Psoas muscle (tissue), 7 donors: ENCODE measurements at regions not wholly inside any gene's neighbourhood (a gene's known extent, or its start where the extent isn't known, plus 50 kb on each side); places are given as distances from the start of the nearest gene placed in this dataset.

ENCODE experiments used
- ATAC-seq, 4 donors: fragments of 200-7000 bp; cut with Tn5 transposase; one replicate each; pipeline ENCODE4 v1.9.1; 2020; ENCODE audit warnings: moderate library complexity in 3 of 4, mild to moderate bottlenecking in 2 of 4
- DNase-seq, 2 donors: peaks; one replicate each; pipeline ENCODE4 v3.0.0-alpha.2; 2020
- H3K27ac ChIP-seq: fragments of 200-600 bp; one replicate; pipeline ENCODE4 v1.8.0; 2022
- H3K27me3 ChIP-seq, 3 donors: fragments of 200-600 bp in 1 of 3; one replicate each; pipeline versions ENCODE4 v1.6.1 to v1.8.0; 2013 to 2022; ENCODE audit warnings: low read length in 2 of 3, mild to moderate bottlenecking in 2 of 3, moderate library complexity in 1 of 3; ENCODE audit not compliant: insufficient read depth in 3 of 3
- H3K36me3 ChIP-seq, 2 donors: fragments of 200-600 bp in 1 of 2; one replicate each; pipeline versions ENCODE4 v1.6.1 to v1.8.0; 2013 to 2022; ENCODE audit warnings: low read depth in 1 of 2, mild to moderate bottlenecking in 1 of 2, moderate library complexity in 1 of 2; ENCODE audit not compliant: insufficient read depth in 1 of 2
- H3K4me1 ChIP-seq: fragments of 200-600 bp; one replicate; pipeline ENCODE4 v1.8.0; 2022
- H3K4me3 ChIP-seq: fragments of 200-600 bp; one replicate; pipeline ENCODE4 v1.8.0; 2022; ENCODE audit warnings: mild to moderate bottlenecking
- H3K9me3 ChIP-seq: fragments of 200-600 bp; one replicate; pipeline ENCODE4 v1.8.0; 2022
- WGBS, 3 donors: extraction: QIAGEN DNeasy Blood & Tissue Kit; methylation state at CpG; one replicate each; pipeline versions ENCODE4 v1.1.6 to v1.1.7; 2013; 5-methylcytosine and 5-hydroxymethylcytosine counted together
- intact Hi-C, 2 donors: fragments of 100-400 bp; cut with DNase I; formaldehyde crosslinking; loops; one replicate each; pipeline versions ENCODE4 v1.11.0 to v1.14.2; 2022
- TF ChIP-seq, protein P1 (sequence below): fragments of 200-600 bp; IDR thresholded peaks from one replicate; pipeline ENCODE4 v1.8.0; 2022; ENCODE audit warnings: antibody characterized with exemption
- donor health status: healthy with polysubstance abuse.
- donor health status: DM: no; HTN: no; CAD: no; lungs with moderate emphysema.
- donor health status: Bipolar disorder and iron deficiency.
- donor health status: healthy.
- donor health status: DM: yes; HTN: yes; CAD: no.
- donor health status: DM: no; HTN: no; CAD: no.
- donor health status: DM: yes; HTN: yes; CAD: no.

- no peaks in the 10 kb centered on the region for H3K9me3 ChIP-seq
- H3K4me3 ChIP-seq = no peak overlapping the region
Observed at GRCh38 chr17:27079660-27080059, 214.3 kb upstream of the WSB1 start.

GRCh38 chr17:27081002-27081638 lies 212.8 kb upstream of the WSB1 start:
- ATAC-seq (no peak), DNase-seq (no peak)
- 50 to 61% (median 52%) methylated on average over 4 of the region's 4 CpGs for WGBS, 3 donors
- H3K9me3 ChIP-seq = no peaks in the 10 kb centered on the region
- no peak overlapping the region for H3K27ac ChIP-seq
- intact Hi-C loops = no loop called here
- no peaks in the 10 kb centered on the region for H3K4me1 ChIP-seq
- H3K27me3 ChIP-seq = peaks cover 0 to 2% (median under 1%) of the 10 kb centered on the region in 3 donors
- H3K4me3 ChIP-seq = no peak overlapping the region
- TF ChIP-seq, protein P1, sequence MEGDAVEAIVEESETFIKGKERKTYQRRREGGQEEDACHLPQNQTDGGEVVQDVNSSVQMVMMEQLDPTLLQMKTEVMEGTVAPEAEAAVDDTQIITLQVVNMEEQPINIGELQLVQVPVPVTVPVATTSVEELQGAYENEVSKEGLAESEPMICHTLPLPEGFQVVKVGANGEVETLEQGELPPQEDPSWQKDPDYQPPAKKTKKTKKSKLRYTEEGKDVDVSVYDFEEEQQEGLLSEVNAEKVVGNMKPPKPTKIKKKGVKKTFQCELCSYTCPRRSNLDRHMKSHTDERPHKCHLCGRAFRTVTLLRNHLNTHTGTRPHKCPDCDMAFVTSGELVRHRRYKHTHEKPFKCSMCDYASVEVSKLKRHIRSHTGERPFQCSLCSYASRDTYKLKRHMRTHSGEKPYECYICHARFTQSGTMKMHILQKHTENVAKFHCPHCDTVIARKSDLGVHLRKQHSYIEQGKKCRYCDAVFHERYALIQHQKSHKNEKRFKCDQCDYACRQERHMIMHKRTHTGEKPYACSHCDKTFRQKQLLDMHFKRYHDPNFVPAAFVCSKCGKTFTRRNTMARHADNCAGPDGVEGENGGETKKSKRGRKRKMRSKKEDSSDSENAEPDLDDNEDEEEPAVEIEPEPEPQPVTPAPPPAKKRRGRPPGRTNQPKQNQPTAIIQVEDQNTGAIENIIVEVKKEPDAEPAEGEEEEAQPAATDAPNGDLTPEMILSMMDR = no peak
- no peaks in the 10 kb centered on the region for H3K36me3 ChIP-seq

More at GRCh38 chr17:27079660-27080059, 214.3 kb upstream of the WSB1 start:
- no peak for DNase-seq
- TF ChIP-seq, protein P1 = no peak
- Histone ChIP-seq H3K36me3 (no peaks in the 10 kb centered on the region), H3K4me1 (no peaks in the 10 kb centered on the region), H3K27ac (no peak overlapping the region), H3K27me3 (peaks cover 0 to 3% (median 2%) of the 10 kb centered on the region in 3 donors)
- WGBS, 3 donors = 43 to 47% (median 45%) methylated on average over 7 of the region's 7 CpGs
- no peak for ATAC-seq
- intact Hi-C loops = no loop called here

DNA sequence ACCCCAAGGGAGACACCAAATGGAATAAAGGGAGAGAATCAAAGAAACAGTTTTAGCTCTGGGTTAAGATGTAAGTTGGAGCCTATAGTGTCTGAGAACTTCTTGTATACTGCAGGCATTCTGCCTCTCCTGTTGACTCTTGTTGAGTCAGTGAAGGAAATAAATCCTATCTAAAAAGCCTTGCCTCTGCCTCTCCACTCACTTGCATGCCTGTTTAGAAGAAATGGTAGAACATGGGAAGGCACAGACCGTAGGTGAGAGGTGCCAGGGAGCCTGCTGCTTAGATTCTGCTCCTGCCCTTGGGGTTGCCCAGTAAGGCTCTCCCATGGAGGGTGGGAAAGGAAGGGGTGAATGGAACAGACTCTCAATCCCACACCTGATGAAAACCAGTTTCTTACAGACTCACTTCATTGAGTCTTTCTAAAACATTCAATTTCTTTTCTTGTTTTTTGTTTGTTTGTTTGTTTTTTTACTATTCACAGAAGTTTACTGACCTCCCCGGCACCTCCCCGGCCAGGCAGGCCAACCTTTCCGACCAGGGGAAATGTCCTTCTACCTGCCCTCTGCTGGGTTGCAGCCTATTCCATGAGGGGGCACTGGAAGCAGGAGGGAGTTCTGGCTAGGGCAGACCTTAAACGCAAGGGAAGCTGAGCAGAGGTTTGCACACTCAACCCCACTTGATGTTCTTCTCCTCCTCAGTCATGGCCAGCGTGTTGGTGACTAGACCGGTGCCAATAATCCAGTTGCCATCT lies 211.7 kb upstream of the WSB1 start:
- intact Hi-C loops = no loop called here
- Histone ChIP-seq H3K27me3 (peaks cover 0 to 2% (median 0%) of the 10 kb centered on the region in 3 donors), H3K36me3 (no peaks in the 10 kb centered on the region), H3K27ac (no peak overlapping the region), H3K9me3 (no peaks in the 10 kb centered on the region), H3K4me3 (no peak overlapping the region), H3K4me1 (no peaks in the 10 kb centered on the region)
- DNase-seq = no peak
- TF ChIP-seq, protein P1 = no peak
- WGBS, 3 donors = 69 to 74% (median 73%) methylated on average over 7 of the region's 7 CpGs
- no peak for ATAC-seq

GRCh38 chr17:27082775-27083154 lies 211.1 kb upstream of the WSB1 start:
- no peak for DNase-seq
- peaks cover 0 to 2% (median 0%) of the 10 kb centered on the region in 3 donors for H3K27me3 ChIP-seq

More at GRCh38 chr17:27082775-27083154, 211.1 kb upstream of the WSB1 start:
- ATAC-seq = no peak
- TF ChIP-seq, protein P1 = no peak
- H3K36me3 ChIP-seq = no peaks in the 10 kb centered on the region
- no peaks in the 10 kb centered on the region for H3K9me3 ChIP-seq
- H3K4me3 ChIP-seq = no peak overlapping the region
- no peaks in the 10 kb centered on the region for H3K4me1 ChIP-seq
- intact Hi-C loops = no loop called here
- WGBS, 3 donors = 81 to 85% (median 82%) methylated on average over 6 of the region's 6 CpGs
- no peak overlapping the region for H3K27ac ChIP-seq
